GM18517 (cell line): ENCODE measurements at regions not wholly inside any gene's neighbourhood (a gene's known extent, or its start where the extent isn't known, plus 50 kb on each side); places are given as distances from the start of the nearest gene placed in this dataset.
"Not testable (repeated sequence)": the region's sequence is repeated elsewhere in the genome, so short reads cannot be mapped to it uniquely, and the experiment has no call there.

Experiments
- ATAC-seq: cut with Tn5 transposase; IDR thresholded peaks from one replicate; pipeline ENCODE4 v1.9.1; 2021; ENCODE audit warnings: mild to moderate bottlenecking, moderate library complexity; ENCODE audit not compliant: unreplicated experiment

DNA sequence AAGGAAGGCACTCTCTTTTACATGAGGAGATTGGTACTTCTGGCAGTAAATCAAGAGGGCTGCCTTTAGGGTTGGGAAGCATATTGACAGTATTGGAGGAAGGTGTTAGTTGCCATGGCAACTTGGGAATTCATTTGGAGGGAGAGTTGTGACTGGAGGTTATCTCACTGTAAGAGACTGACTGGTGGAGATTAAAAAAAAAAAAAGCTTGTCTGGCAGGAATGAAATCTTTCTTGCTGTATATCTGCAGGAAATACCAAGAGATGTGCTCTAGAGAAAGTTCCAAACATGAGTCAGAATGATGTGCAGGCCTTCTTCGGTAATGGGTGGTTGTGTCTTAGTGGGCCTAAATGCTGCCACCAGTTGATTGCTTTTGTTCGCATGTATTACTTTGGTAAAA, 59.8 kb upstream of the FAM72C start:
- not testable (repeated sequence) for ATAC-seq

DNA sequence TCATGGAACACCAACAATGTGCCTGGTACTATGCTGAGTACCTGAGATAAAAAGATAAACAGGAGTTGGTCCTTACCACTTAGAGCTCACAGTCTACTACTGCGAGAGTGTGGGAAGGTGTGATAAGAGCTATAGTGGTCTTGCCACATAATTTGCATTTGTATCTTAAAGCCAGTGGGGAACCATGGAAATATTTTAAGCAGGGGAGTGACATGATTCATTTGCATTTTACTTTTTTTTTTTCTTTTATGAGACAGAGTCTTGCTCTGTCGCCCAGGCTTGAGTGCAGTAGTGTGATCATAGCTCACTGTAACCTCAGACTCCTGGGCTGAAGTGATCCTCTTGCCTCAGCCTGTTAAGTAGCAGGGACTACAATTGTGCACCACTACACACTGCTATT, 54.2 kb upstream of the FAM72C start:
- ATAC-seq, result peak; percentile 99

DNA sequence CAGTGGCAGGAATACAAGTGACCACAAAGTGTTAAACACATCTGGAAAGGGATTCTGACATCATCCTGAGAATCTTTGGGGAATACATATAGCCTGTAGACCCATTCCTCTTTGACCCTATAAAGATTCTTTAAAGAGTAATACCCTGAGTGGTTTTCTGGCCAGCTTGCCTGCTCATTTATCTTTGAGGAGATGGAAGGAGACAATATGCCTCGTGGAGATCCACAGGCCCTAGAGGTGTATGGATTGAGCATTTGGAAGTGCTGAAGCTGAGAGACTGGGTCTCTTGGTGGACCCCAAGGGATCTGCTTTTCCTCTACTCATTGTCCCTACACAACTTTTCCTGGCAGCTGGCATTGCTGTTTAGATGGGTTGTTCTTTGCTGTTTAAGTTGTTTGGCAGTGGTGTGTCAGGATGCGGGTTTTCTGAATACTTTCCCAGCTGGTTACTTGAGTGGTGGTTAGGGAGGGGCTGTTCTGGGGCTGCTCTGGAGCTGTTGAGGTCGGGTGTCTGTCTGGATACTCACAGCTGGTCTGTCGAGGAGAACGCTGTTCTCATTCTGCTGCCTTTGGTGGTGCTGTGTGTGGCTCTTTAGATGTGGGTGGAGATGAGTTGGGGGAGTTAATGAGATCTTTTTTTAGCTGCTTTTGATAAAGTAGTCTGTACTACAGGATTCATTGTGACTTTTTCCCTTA, 50.1 kb upstream of the FAM72C start:
- not testable (repeated sequence) for ATAC-seq
